ENCODE measurements at regions not wholly inside any gene's neighbourhood (a gene's known extent, or its start where the extent isn't known, plus 50 kb on each side); places are given as distances from the start of the nearest gene placed in this dataset.

DNA sequence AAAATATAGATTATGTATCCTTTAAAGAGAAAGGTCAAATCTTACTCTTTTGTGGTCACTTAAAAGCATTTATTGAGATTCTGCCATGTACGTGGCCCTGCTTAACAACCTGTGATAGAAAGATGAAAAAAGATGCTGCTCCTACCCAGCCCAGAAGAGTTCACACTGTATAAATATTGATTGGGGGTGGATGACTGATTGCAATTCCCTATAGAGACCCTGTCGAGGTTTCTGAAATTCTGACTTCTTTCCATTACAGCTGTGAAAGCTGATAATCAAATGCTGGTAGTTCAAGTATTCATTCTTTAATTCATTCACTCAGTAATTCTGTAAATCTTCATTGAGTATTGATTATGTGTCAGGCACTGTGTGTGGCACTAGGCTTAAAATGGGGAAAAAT is 114.1 kb upstream of the CHL1 start:
- no peak for DNase-seq

- DNase-seq, result no peak
Measured at GRCh38 chr3:83096-83495, 113.5 kb upstream of the CHL1 start.

DNA sequence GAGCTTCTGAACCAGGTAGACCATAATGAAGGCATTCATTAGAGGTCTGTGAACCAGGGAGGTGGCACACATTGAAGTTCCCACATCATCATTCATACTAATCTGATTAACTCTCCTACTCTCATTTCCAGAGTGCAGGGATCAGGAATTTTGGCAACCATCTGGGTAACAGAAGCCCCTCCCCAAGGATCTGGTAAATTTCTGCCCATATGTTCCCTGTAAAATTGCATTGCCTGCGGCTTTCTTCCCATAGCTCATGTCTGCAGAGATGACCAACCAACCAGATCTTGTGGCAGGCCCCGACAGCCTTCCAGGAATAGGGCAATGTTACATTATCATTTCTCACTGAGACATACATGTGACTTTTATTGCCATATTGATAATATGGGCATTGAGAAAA is 111.4 kb upstream of the CHL1 start:
- no peak for DNase-seq

DNA sequence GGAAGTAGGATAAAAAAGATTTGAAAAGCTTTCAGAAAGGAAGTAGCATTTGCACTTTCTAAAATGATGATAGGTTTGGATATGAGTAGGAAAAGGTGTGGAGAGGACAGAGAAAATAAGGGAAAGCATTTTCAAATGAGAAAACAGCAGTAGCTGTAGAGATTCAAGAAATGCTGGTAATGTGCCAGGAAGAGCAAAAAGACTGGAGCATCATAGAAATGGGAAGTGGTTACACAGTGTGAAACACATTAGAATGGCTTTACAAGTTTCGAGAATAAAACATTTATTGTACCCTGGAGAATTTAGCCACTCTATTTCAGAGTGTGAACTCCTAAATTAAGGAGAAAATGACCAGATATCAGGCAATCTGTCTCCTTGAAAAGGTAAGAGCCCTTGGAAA is 108.3 kb upstream of the CHL1 start:
- DNase-seq, result no peak

GRCh38 chr3:93746-94145 is 102.8 kb upstream of the CHL1 start:
- no peak for DNase-seq

DNA sequence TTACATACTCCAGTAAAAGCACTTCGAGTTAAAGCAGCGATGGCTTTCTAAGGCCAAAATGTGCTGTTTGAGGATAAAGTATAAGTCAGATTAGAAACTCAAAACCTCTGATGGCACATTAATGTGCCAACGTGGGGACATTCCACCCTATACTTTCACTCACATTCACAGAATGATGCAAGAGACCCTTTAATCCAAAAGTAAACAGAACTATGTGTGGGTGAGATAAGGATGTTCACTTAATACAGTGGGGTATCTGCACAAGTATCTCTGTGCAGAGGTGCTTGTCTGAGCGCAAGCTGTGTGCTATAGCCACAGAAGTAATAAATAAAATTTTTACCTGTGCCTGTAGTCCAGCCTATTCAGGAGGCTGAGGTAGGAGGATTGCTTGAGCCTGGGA is 100.3 kb upstream of the CHL1 start:
- no peak for DNase-seq

GRCh38 chr3:97417-98258 is 98.9 kb upstream of the CHL1 start:
- no peak for DNase-seq

GRCh38 chr3:98259-98654 is 98.3 kb upstream of the CHL1 start:
- no peak for DNase-seq

- DNase-seq, result no peak
Measured at GRCh38 chr3:99506-99905, 97.1 kb upstream of the CHL1 start.

GRCh38 chr3:102484-102883 is 94.1 kb upstream of the CHL1 start:
- no peak for DNase-seq

GRCh38 chr3:103991-104390 is 92.6 kb upstream of the CHL1 start:
- DNase-seq, result no peak

DNA sequence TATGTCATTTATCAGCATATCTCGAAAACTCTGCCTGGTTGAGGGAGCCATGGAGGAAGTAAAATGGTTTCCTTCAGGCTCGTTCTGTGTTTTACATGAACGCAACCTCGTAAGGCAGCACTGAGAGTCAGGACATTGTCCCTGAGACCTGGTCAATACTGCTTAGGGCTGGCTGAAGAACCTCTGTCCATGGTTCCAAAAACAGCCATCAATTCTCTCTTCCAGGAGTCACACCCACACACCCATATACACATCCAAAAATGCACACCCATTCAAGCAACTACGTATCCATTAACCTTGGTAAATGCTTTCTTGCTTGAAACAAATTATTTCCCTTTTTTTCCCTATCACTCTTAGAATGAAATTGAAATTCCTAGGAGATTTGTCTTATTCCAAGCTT is 91.0 kb upstream of the CHL1 start:
- DNase-seq, result no peak

- DNase-seq, result no peak
Measured at GRCh38 chr3:106619-107018, 89.9 kb upstream of the CHL1 start.

DNA sequence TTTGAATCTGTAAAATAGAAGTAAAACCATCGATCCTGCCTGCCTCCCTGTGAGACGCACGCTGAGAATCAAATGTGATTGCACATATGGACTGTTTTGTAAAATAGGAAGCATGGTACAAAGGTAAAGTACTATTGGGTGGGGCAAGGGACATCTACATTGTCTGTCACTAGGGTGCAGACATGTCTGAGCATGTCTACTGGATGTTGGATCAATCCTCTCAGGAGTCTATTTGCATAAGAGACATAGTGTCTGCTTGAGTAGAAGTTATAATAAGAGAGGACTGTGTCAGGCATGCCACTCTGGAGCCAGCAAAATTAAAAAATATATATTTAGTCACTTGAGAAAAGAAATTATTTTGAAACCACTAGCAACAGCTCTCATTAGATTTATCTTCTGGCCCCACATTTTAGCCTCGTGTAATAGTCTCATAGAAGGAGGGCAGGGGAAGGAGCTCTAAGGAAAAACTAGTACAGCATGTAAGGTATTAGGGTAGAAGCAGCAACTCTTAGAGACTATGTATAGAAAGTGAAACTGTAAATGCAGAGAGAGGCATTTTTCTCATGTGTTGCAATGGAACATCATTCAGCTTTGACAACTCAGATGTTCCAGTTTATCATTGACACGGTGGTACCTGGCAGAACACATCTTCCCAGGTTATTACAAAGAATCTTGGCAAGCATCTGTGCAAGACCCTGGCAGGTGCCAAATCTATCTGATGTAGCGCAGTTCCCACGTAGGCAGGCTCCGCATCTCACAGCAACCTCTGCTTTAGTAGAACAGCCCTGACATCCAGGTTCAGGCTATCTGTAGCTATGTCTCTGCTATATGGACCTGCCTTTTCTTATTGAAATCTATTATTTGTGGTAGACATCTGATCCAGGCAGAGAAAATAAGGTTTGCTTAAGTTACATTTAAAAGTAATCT is 85.2 kb upstream of the CHL1 start:
- DNase-seq, result no peak

DNA sequence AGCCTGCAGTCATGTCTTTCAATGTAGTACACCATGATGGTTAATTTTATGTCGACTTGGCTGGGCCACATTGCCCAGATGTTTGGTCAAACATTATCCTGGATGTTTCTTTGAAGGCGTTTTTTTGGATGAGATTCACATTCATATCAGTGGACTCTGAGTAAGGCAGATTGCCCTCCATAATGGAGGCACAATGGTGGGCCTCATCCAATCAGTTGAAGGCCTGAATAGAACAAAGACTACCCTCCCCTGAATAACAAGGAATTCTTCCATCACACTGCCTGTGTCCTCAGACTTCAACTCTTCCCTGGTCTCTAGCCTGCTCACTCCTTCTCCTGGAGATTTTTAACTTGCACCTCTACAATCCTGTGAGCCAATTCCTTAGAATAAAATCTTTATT is 83.8 kb upstream of the CHL1 start:
- DNase-seq, result no peak

DNA sequence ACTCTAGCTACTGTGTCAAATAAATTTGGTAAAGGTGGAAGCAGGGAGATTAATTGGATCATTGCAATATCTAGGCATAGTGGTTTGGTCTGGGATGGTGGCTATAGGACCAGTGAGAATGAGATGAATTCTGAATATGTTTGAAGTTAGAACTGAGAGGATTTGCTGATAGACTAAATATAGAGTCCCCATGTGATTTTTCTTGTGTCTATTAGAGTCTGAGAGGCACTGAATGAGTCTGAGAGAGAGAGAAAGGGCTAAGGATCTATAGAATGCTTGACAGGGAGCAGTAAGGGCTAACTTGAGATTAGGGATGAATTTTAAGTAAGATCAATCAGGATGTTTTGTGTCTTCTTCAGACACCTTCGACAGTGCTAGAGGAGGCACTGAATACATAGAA is 77.9 kb upstream of the CHL1 start:
- no peak for DNase-seq

DNA sequence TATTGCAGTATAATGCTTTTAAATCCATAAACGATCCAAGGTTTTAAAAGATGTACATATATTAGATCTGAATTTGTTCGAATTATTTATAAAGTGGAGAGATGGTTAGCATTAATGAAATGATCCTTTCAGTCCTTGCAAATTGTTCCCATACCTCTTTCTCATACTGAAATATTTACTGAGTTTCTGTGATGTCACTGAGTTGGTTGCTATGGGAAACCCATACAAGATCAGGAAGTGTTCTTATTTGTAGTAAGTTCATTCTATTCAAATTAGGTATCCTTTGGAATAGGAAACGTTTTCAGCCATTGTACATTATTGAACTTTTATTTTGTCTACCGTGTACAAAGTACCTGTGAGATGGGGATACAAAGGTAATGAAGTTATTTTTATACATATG is 73.2 kb upstream of the CHL1 start:
- no peak for DNase-seq

- no peak for DNase-seq
Measured at GRCh38 chr3:124557-125179, 71.9 kb upstream of the CHL1 start.

DNA sequence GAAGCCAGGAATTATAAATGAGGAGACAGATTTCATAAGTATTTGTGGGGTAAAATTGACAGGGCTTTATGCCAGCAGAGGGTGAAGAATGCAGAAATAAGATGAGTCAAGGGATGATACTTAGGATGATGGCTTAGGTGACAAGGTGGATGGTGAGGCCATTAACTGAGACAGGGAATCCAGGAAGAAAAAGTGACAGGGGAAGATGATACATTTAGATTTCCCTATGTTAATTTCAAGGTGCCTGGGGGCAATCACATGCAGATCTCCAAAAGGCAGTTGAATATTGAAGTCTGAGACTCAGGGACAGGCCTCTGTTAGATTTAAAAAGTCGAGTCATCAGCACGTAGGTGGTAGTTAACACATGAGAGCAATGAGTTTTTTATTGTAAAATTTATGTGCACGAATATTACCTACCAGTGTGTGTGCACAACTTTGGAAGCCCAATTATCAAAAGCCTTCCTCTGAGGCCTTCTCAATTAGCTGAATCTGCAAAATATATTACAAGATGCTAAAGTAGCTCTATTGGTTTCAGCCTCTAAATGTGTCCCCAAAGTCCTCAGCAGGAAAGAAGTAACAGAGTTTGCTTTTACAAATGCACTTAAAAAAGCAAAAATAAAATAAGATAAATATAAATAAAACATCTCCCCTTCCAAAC is 67.9 kb upstream of the CHL1 start:
- DNase-seq, result no peak

GRCh38 chr3:131151-131888 is 65.2 kb upstream of the CHL1 start:
- no peak for DNase-seq

DNA sequence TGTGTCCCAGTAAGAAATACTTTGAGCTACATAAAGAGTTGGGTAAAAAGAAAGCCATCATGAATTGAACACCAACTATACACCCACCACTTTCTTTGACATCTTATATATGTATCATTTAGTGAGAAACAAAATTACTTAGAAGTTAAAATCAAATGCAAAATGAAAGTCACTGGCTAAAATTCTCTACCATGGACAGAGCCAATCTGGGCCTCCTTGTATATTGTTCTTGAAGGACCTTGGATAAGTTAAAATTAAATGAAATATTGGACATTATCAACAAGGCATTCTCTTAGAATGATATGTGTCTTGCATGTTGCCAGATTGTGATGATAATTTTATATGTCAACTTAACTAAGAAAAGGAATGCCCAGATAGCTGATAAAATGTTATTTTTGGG is 64.2 kb upstream of the CHL1 start:
- DNase-seq, result no peak

- no peak for DNase-seq
Measured at GRCh38 chr3:132904-133303, 63.7 kb upstream of the CHL1 start.

Data from hematopoietic multipotent progenitor cell treated with erythropoietin and hydrocortisone succinate and interleukin-3 and kit ligand, for 6 days (in vitro differentiated cells).